ENCODE measurements at regions not wholly inside any gene's neighbourhood (a gene's known extent, or its start where the extent isn't known, plus 50 kb on each side); places are given as distances from the start of the nearest gene placed in this dataset.

DNA sequence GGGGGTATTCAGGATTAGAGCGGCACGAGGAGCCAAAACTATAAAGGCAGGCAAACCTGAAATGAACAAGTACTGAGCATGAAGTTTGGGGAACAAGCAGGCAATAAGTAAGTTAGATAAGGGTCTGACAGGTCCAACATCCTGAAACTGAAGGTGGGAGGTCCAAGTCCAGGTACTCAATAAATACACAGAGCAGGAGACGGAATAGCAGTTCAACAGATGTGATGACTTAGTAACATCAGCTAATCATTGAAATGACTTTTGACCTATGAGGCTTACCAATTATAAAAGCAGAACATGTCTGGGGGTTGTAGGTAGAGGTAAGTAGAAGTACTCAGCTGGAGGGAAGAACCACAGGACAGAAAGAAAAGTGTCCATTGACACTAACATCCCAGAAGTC, 132.8 kb upstream of the PDZRN3 start:
- H4K20me1 ChIP-seq (ENCODE audit: control insufficient read depth, insufficient read depth, low read depth, low read length): no peaks in the 10 kb centered on the region
- H3K4me2 ChIP-seq (ENCODE audit: low read length): no peak overlapping the region
- H3K27me3 ChIP-seq (ENCODE audit: control insufficient read depth, low read length): no peaks in the 10 kb centered on the region
- no peaks in the 10 kb centered on the region for H3K9me2 ChIP-seq (replicated peaks; ENCODE audit: control insufficient read depth, low read length)
- no peaks in the 10 kb centered on the region for H3K4me1 ChIP-seq (ENCODE audit: control insufficient read depth, low read length)
- TF ChIP-seq CTCF (IDR thresholded peaks at IDR 0.05; ENCODE audit: low read depth, low read length, poor library complexity, severe bottlenecking): no peak
- TF ChIP-seq EZH2phosphoT487 (IDR thresholded peaks at IDR 0.05; ENCODE audit: borderline replicate concordance, low read length): no peak
- no peaks in the 10 kb centered on the region for H3K36me3 ChIP-seq (ENCODE audit: control insufficient read depth, low read length)
- H3K4me3 ChIP-seq (ENCODE audit: low read length): no peak overlapping the region
- no peaks in the 10 kb centered on the region for H3K9me3 ChIP-seq (ENCODE audit: control insufficient read depth, insufficient read depth, low read length)
- no peak overlapping the region for H3K27ac ChIP-seq (ENCODE audit: low read depth, low read length)
- H3F3A ChIP-seq (ENCODE audit: control insufficient read depth, insufficient read depth): no peaks in the 10 kb centered on the region
- no peaks in the 10 kb centered on the region for H3K79me2 ChIP-seq (ENCODE audit: control insufficient read depth, low read length)

GRCh38 chr3:73753985-73754384, 129.2 kb upstream of the PDZRN3 start:
- no peaks in the 10 kb centered on the region for H3K9me2 ChIP-seq (replicated peaks; ENCODE audit: control insufficient read depth, low read length)
- no peaks in the 10 kb centered on the region for H3F3A ChIP-seq (ENCODE audit: control insufficient read depth, insufficient read depth)
- no peaks in the 10 kb centered on the region for H3K36me3 ChIP-seq (ENCODE audit: control insufficient read depth, low read length)
- H3K4me1 ChIP-seq (ENCODE audit: control insufficient read depth, low read length): no peaks in the 10 kb centered on the region
- H3K4me2 ChIP-seq (ENCODE audit: low read length): no peak overlapping the region
- no peaks in the 10 kb centered on the region for H3K9me3 ChIP-seq (ENCODE audit: control insufficient read depth, insufficient read depth, low read length)
- no peaks in the 10 kb centered on the region for H3K27me3 ChIP-seq (ENCODE audit: control insufficient read depth, low read length)
- H3K4me3 ChIP-seq (ENCODE audit: low read length): no peak overlapping the region
- no peak overlapping the region for H3K27ac ChIP-seq (ENCODE audit: low read depth, low read length)
- no peaks in the 10 kb centered on the region for H4K20me1 ChIP-seq (ENCODE audit: control insufficient read depth, insufficient read depth, low read depth, low read length)
- TF ChIP-seq EZH2phosphoT487 (IDR thresholded peaks at IDR 0.05; ENCODE audit: borderline replicate concordance, low read length): no peak
- TF ChIP-seq CTCF (IDR thresholded peaks at IDR 0.05; ENCODE audit: low read depth, low read length, poor library complexity, severe bottlenecking): no peak
- no peaks in the 10 kb centered on the region for H3K79me2 ChIP-seq (ENCODE audit: control insufficient read depth, low read length)

GRCh38 chr3:73752338-73752737, 127.6 kb upstream of the PDZRN3 start:
- Histone ChIP-seq H3K4me1 (ENCODE audit: control insufficient read depth, low read length) (no peaks in the 10 kb centered on the region), H3K79me2 (ENCODE audit: control insufficient read depth, low read length) (no peaks in the 10 kb centered on the region), H3F3A (ENCODE audit: control insufficient read depth, insufficient read depth) (no peaks in the 10 kb centered on the region), H3K4me3 (ENCODE audit: low read length) (no peak overlapping the region), H3K36me3 (ENCODE audit: control insufficient read depth, low read length) (no peaks in the 10 kb centered on the region), H3K4me2 (ENCODE audit: low read length) (no peak overlapping the region), H4K20me1 (ENCODE audit: control insufficient read depth, insufficient read depth, low read depth, low read length) (no peaks in the 10 kb centered on the region), H3K9me2 (replicated peaks; ENCODE audit: control insufficient read depth, low read length) (no peaks in the 10 kb centered on the region), H3K9me3 (ENCODE audit: control insufficient read depth, insufficient read depth, low read length) (no peaks in the 10 kb centered on the region), H3K27me3 (ENCODE audit: control insufficient read depth, low read length) (no peaks in the 10 kb centered on the region), H3K27ac (ENCODE audit: low read depth, low read length) (no peak overlapping the region)
- TF ChIP-seq EZH2phosphoT487 (IDR thresholded peaks at IDR 0.05; ENCODE audit: borderline replicate concordance, low read length) (no peak), CTCF (IDR thresholded peaks at IDR 0.05; ENCODE audit: low read depth, low read length, poor library complexity, severe bottlenecking) (no peak)

DNA sequence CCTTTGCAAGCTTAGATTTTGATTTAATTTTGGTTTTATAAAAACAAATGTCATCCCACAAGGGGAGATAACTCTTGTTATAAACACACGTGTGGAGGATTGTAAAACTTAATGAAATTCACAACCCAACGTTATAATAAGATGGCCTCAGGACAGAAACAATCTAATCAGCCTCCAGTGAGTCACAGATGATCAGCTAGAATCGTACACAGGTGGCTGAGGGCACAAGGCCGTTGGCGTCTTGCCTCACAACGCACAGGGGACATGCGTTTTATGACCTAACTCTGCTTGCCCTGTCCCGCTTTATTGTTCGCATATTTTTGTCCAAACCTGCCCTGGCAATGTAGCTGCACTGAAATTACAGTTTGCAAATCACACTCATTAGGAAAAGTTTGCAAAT, 121.9 kb upstream of the PDZRN3 start:
- Histone ChIP-seq H3K27ac (ENCODE audit: low read depth, low read length) (no peak overlapping the region), H3K27me3 (ENCODE audit: control insufficient read depth, low read length) (no peaks in the 10 kb centered on the region), H4K20me1 (ENCODE audit: control insufficient read depth, insufficient read depth, low read depth, low read length) (no peaks in the 10 kb centered on the region), H3K4me3 (ENCODE audit: low read length) (no peak overlapping the region), H3K9me3 (ENCODE audit: control insufficient read depth, insufficient read depth, low read length) (no peaks in the 10 kb centered on the region), H3K36me3 (ENCODE audit: control insufficient read depth, low read length) (no peaks in the 10 kb centered on the region), H3K4me2 (ENCODE audit: low read length) (no peak overlapping the region), H3K4me1 (ENCODE audit: control insufficient read depth, low read length) (no peaks in the 10 kb centered on the region), H3K79me2 (ENCODE audit: control insufficient read depth, low read length) (no peaks in the 10 kb centered on the region), H3K9me2 (replicated peaks; ENCODE audit: control insufficient read depth, low read length) (no peaks in the 10 kb centered on the region), H3F3A (ENCODE audit: control insufficient read depth, insufficient read depth) (no peaks in the 10 kb centered on the region)
- TF ChIP-seq EZH2phosphoT487 (IDR thresholded peaks at IDR 0.05; ENCODE audit: borderline replicate concordance, low read length): no peak
- TF ChIP-seq CTCF (IDR thresholded peaks at IDR 0.05; ENCODE audit: low read depth, low read length, poor library complexity, severe bottlenecking): no peak
